ENCODE measurements at regions not wholly inside any gene's neighbourhood (a gene's known extent, or its start where the extent isn't known, plus 50 kb on each side); places are given as distances from the start of the nearest gene placed in this dataset.

DNA sequence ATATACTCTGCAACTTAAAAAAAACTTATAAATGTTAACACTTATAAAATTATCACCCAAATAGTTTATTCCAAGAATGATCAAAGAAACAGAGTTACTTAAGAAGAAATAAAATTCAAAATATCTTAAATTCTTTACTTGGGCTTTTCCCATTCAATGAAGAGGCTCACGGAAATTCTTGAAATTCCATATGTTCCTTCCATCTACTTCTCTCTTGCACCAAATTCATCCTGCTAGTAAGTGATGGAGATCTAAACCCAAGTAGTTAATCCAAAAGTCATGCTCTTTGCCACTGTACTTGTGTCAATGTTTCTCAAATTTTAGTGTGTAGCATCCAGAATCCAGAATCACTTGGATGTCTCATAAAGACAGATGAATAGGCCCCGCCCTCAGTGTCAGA lies 465.9 kb downstream of the TXNL1 start:
- 97% methylated on average over 2 of the region's 2 CpGs for WGBS
- no peaks in the 10 kb centered on the region for H3K4me1 ChIP-seq (ENCODE audit: insufficient read depth)
- no peak overlapping the region for H3K27ac ChIP-seq (ENCODE audit: low read depth)
- H3K4me3 ChIP-seq (ENCODE audit: low read depth, low read length) = no peak overlapping the region
- no peaks in the 10 kb centered on the region for H3K36me3 ChIP-seq (ENCODE audit: insufficient read depth)
- no peak for DNase-seq (ENCODE audit: extremely low spot score)

- Histone ChIP-seq H3K4me1 (ENCODE audit: insufficient read depth) (no peaks in the 10 kb centered on the region), H3K4me3 (ENCODE audit: low read depth, low read length) (no peak overlapping the region), H3K36me3 (ENCODE audit: insufficient read depth) (no peaks in the 10 kb centered on the region), H3K27ac (ENCODE audit: low read depth) (no peak overlapping the region)
- DNase-seq (ENCODE audit: extremely low spot score) = no peak
- 86% methylated on average over 2 of the region's 2 CpGs for WGBS
Observed at GRCh38 chr18:56171848-56172247, 466.5 kb downstream of the TXNL1 start.

DNA sequence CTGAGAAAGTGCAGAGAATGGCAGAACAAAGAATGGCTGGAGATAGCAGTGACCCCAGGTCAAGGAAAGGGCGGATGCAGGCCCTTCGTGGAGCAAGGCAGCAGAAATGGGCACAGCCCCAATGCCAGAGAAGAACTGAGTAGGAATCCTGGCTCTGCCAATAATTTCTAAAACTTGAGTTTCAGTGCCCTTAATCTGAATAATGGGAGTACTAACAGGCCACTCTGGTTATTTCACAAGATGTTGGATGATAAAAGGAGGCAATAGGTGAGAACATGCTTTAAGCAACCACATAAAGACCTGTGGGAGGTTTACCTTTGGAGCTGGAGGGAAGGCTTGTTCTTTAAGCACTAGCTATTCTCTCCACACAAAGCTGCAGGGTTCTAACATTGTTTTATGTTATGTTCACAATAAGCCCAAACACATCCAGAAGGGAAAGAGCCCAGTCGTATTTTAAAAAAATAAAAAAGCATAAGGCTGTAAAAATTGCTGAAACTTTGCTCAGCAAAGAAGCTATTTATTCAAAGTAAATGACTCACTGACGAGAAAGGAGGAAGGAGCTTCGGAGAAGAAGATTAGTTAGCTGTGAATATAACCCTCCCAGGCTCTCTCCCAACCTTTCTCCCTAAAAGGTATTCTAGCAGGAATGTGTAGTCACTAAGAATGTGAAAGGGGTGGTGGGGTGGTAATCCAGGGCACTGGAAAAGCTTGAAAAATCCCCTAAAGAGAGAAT lies 470.2 kb downstream of the TXNL1 start:
- WGBS = 17% methylated on average over 5 of the region's 5 CpGs
- no peak overlapping the region for H3K4me3 ChIP-seq (ENCODE audit: low read depth, low read length)

DNA sequence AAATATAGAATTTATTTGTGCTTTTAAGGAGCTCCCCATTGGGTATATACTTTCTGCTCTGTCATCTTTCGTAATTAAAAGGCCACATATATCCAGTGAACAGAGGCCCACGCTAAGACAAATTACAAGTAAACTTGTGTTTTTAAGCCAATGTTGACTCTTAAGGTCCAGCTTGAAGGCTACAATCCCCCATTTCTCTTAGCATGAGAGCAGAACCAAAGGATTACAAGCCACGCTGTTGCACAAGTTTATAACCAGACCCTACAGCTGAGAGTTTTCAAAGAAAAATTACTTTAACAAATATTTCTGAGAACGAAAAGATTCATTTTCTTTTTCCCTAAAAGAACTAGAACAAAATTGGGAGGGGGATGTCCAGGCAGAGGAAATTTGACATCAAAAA lies 471.0 kb downstream of the TXNL1 start:
- 71% methylated on average over 4 of the region's 4 CpGs for WGBS
- no peak overlapping the region for H3K27ac ChIP-seq (ENCODE audit: low read depth)
- H3K4me3 ChIP-seq (ENCODE audit: low read depth, low read length) = no peak overlapping the region
- no peaks in the 10 kb centered on the region for H3K36me3 ChIP-seq (ENCODE audit: insufficient read depth)
- H3K4me1 ChIP-seq (ENCODE audit: insufficient read depth) = peaks cover 2% of the 10 kb centered on the region
- DNase-seq (ENCODE audit: extremely low spot score) = no peak

More for the DNA sequence above, 470.2 kb downstream of the TXNL1 start:
- H3K36me3 ChIP-seq (ENCODE audit: insufficient read depth) = no peaks in the 10 kb centered on the region
- no peak for DNase-seq (ENCODE audit: extremely low spot score)
- no peaks in the 10 kb centered on the region for H3K4me1 ChIP-seq (ENCODE audit: insufficient read depth)
- H3K27ac ChIP-seq (ENCODE audit: low read depth) = peak overlapping the region; percentile 67

- DNase-seq (ENCODE audit: extremely low spot score) = no peak
- Histone ChIP-seq H3K27ac (ENCODE audit: low read depth) (no peak overlapping the region), H3K4me3 (ENCODE audit: low read depth, low read length) (no peak overlapping the region), H3K4me1 (ENCODE audit: insufficient read depth) (peaks cover 2% of the 10 kb centered on the region), H3K36me3 (ENCODE audit: insufficient read depth) (no peaks in the 10 kb centered on the region)
Observed at GRCh38 chr18:56166914-56167313, 471.5 kb downstream of the TXNL1 start.

DNA sequence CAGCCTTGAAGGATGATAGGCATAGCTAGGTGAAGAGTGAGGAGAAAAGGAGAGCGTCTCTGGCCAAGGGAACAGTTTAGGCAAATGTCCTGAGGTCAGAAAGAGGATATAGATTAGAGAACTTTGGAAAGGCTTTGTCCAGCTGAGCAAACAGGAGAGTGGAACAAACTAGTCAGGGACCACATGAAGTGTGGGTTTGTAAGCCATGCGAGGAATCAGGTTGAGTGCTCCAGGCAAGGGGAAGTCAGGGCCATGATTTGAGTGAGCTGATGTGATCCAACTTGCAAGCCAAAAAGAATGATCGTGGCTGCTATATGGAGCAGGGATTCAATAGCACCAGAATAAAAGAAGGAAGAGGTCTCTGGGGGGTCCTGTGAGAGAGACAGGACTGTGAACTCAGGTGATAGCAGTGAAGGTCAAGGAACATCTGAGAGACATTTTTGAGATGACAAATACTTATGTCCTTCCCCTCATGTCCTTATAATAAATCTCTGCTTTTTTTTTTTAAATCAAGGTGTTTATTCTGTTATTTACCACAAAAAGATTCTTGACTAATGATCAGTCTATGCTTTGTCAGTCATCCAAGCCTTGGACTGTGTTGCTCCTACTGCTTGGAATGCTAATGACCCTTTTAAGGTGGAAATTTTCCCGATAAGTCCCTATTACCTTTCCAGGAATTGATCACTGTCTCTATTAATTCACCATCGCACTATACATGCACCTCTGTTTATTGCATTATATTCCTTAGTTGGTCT lies 472.6 kb downstream of the TXNL1 start:
- H3K4me3 ChIP-seq (ENCODE audit: low read depth, low read length) = no peak overlapping the region
- peaks cover 2% of the 10 kb centered on the region for H3K4me1 ChIP-seq (ENCODE audit: insufficient read depth)
- no peak overlapping the region for H3K27ac ChIP-seq (ENCODE audit: low read depth)

DNA sequence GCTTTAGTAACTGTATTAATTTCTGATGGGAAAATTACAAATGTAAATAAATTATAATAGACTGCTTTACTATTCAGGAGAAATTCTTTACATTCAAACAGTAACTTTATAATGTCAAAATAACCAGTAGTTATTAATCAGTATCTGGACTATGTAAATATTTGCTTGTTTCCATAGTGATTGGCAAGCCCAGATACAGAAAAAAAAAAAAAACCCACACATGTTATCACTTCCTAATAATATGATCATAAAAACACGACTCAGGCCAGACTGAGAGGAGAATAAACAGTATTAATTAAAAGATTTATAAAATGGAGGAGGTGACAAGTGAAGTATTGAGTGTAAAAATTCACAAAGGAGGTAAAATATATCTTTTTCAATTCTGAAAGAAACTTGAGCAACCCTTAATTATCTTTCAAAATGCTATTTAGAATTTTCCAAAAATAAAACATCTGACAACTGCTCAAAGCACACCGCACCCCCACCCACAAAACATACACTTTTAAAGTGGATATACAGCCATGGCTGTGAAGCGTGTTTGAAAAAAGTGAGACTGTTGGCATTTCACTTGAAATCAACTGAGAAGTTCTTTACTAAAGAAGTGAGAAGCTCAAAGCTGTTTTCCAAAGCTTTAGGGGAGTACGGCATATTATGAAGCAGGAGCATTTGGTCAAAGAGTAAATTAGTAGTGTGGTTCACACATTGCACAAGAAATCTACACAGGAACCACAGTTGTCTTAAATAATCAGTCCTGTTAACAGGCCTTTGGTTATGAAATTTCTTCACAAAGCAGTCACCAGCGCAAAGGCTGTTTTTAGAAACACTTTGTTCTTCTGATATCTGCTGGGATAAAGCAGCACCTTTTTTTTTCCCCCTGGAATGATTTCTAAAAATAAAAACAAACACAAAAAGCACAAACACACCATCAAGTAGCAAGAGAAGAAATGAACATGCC lies 475.8 kb downstream of the TXNL1 start:
- WGBS = 52% methylated on average over 5 of the region's 5 CpGs
- DNase-seq (ENCODE audit: extremely low spot score) = no peak
- Histone ChIP-seq H3K27ac (ENCODE audit: low read depth) (no peak overlapping the region), H3K4me1 (ENCODE audit: insufficient read depth) (peaks cover 2% of the 10 kb centered on the region), H3K4me3 (ENCODE audit: low read depth, low read length) (no peak overlapping the region), H3K36me3 (ENCODE audit: insufficient read depth) (no peaks in the 10 kb centered on the region)

More for the DNA sequence above, 472.6 kb downstream of the TXNL1 start:
- H3K36me3 ChIP-seq (ENCODE audit: insufficient read depth) = no peaks in the 10 kb centered on the region
- WGBS = 96% methylated on average over 5 of the region's 5 CpGs
- no peak for DNase-seq (ENCODE audit: extremely low spot score)

DNA sequence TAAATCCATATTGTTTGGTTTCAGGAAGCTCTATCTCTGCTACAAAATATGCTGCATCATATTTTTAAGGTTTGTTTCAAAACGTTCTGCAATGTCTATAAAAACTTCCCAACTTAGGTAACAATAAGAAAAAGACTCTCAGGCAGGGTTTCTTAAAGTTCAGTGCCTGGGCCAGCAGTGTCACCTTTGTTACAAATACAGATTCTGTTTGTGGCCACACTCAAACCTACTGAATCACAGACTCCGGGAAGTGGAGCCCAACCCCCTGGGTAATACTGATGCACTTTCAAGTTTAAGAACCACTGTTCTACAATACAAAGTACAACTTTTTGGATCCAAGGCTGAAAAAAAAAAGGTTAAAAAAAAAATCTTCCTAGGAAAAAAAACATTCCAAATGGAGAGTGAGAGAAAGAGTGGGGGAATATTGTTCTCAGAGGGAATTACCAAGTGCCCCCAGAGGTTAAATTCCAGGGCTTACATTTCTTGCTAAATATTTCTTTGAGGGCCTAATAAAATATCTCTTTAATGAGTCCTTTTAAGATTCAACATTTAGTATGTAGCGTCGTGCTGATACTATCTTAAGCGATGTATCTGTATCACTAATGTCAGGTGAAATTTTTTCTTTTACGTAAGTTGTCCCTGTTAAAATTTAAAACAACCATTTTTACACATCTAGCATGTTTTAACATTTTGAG lies 476.7 kb downstream of the TXNL1 start:
- 46% methylated on average over 6 of the region's 6 CpGs for WGBS
- DNase-seq (ENCODE audit: extremely low spot score) = no peak
- Histone ChIP-seq H3K27ac (ENCODE audit: low read depth) (no peak overlapping the region), H3K36me3 (ENCODE audit: insufficient read depth) (no peaks in the 10 kb centered on the region), H3K4me3 (ENCODE audit: low read depth, low read length) (no peak overlapping the region), H3K4me1 (ENCODE audit: insufficient read depth) (peaks cover 2% of the 10 kb centered on the region)

- Histone ChIP-seq H3K36me3 (ENCODE audit: insufficient read depth) (no peaks in the 10 kb centered on the region), H3K4me3 (ENCODE audit: low read depth, low read length) (no peak overlapping the region), H3K4me1 (ENCODE audit: insufficient read depth) (peaks cover 2% of the 10 kb centered on the region), H3K27ac (ENCODE audit: low read depth) (no peak overlapping the region)
- no peak for DNase-seq (ENCODE audit: extremely low spot score)
Observed at GRCh38 chr18:56158676-56159075, 479.7 kb downstream of the TXNL1 start.

DNA sequence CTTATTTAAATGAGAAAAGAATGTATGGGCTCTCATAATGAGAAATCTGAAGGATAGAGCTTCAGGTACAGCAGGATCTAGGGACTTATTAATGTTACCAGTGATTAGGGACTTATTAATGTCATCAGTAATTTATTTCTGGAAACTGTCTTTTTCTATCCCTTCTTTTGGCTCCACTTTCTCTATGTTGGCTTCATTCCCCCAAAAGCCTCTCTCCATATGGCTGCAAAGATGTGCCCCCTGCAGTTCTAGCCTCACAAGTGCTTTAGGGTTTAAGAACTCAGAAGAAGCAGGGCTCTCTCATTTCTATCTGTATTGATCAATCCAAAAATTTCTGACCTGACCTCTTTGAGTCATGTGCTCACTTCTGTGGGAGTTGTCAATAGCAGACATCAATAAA lies 480.9 kb downstream of the TXNL1 start:
- no peaks in the 10 kb centered on the region for H3K36me3 ChIP-seq (ENCODE audit: insufficient read depth)
- no peak overlapping the region for H3K4me3 ChIP-seq (ENCODE audit: low read depth, low read length)
- DNase-seq (ENCODE audit: extremely low spot score) = no peak
- H3K4me1 ChIP-seq (ENCODE audit: insufficient read depth) = no peaks in the 10 kb centered on the region
- H3K27ac ChIP-seq (ENCODE audit: low read depth) = no peak overlapping the region

DNA sequence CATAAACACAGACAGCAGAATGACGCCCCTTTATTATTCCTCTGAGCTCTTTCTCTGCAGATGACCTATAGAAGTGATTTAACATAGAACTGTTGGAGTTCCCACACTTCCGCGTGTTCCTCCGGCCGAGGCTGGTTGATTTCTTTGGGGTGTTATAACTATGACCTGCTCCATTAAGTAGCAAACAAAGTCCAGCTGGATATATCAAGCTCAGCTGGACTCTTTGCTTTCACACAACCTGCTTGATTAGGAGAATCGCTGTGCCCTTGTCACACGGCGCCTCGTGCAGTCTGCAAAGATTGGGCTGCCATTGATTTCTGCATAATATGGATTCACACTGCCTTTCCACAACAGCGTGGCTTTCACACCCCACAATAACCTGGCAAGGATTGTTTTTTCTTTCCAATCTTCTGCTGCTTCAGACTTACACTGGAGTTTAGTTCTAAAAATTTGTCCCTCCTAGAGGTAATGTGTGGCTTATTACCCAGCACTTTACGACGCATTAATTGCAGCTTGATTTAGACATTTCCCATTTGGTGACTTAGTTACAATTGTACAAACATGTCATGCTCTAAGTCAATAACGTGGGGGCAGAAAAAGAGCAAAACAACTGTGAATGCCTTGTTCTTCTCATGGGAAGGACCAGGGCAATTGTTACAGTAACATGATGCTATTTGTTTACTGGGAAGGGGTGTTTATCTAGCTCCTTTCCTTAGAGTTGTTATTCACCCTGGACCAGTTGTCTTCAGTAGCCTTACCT lies 485.7 kb downstream of the TXNL1 start:
- Histone ChIP-seq H3K27ac (ENCODE audit: low read depth) (no peak overlapping the region), H3K36me3 (ENCODE audit: insufficient read depth) (no peaks in the 10 kb centered on the region), H3K4me1 (ENCODE audit: insufficient read depth) (no peaks in the 10 kb centered on the region), H3K4me3 (ENCODE audit: low read depth, low read length) (no peak overlapping the region)
- WGBS = 71% methylated on average over 13 of the region's 13 CpGs
- no peak for DNase-seq (ENCODE audit: extremely low spot score)

- no peak for DNase-seq (ENCODE audit: extremely low spot score)
- H3K4me3 ChIP-seq (ENCODE audit: low read depth, low read length) = no peak overlapping the region
- H3K36me3 ChIP-seq (ENCODE audit: insufficient read depth) = no peaks in the 10 kb centered on the region
- H3K4me1 ChIP-seq (ENCODE audit: insufficient read depth) = no peaks in the 10 kb centered on the region
- H3K27ac ChIP-seq (ENCODE audit: low read depth) = no peak overlapping the region
Observed at GRCh38 chr18:56148373-56148772, 490.0 kb downstream of the TXNL1 start.

GRCh38 chr18:56146565-56146964 lies 491.8 kb downstream of the TXNL1 start:
- Histone ChIP-seq H3K4me3 (ENCODE audit: low read depth, low read length) (no peak overlapping the region), H3K27ac (ENCODE audit: low read depth) (no peak overlapping the region), H3K36me3 (ENCODE audit: insufficient read depth) (no peaks in the 10 kb centered on the region), H3K4me1 (ENCODE audit: insufficient read depth) (no peaks in the 10 kb centered on the region)
- no peak for DNase-seq (ENCODE audit: extremely low spot score)
- WGBS = 53% methylated on average over 1 of the region's 1 CpG

Measured in urinary bladder (tissue), 3 donors.